H1 (cell line): ENCODE measurements at regions not wholly inside any gene's neighbourhood (a gene's known extent, or its start where the extent isn't known, plus 50 kb on each side); places are given as distances from the start of the nearest gene placed in this dataset.

Source experiments
- CTCF ChIA-PET: fragments of 300-600 bp; sonication (Branson Sonifier 250); formaldehyde crosslinking; loops from one replicate; lab custom pipeline; 2021; ENCODE audit not compliant: partially characterized antibody; lab: Charles Lee
- POLR2A ChIA-PET: fragments of 300-600 bp; sonication (Branson Sonifier 250); formaldehyde crosslinking; loops from one replicate; lab custom pipeline; 2021; ENCODE audit warnings: inconsistent platforms; ENCODE audit not compliant: partially characterized antibody; lab: Charles Lee
- DNase-seq, 2 experiments: peaks; one replicate each; pipeline versions ENCODE4 v3.0.0 to v3.0.0-alpha.2; 2010 to 2022; ENCODE audit warnings: low spot score in 2 of 2, low read depth in 1 of 2, mixed read lengths in 1 of 2
- FAIRE-seq: peaks from 2 replicates; lab custom pipeline; 2011; peaks lifted over from hg19 to GRCh38; lab: Jason Lieb, UNC
- H2AFZ ChIP-seq: 2 replicates; pipeline ENCODE4 v1.8.1; 2012; ENCODE audit warnings: low read length, inconsistent platforms
- H2AK5ac ChIP-seq: 2 replicates; pipeline ENCODE4 v1.6.1; 2013; ENCODE audit warnings: low read depth, low read length
- H2BK120ac ChIP-seq: replicated peaks from 2 replicates; pipeline ENCODE3; 2013; ENCODE audit warnings: low read depth, low read length, inconsistent platforms
- H2BK12ac ChIP-seq: 2 replicates; pipeline ENCODE4 v1.6.1; 2013; ENCODE audit warnings: low read depth, low read length
- H2BK15ac ChIP-seq: 2 replicates; pipeline ENCODE4 v1.6.1; 2013; ENCODE audit warnings: low read length
- H2BK20ac ChIP-seq: 2 replicates; pipeline ENCODE4 v1.6.1; 2013; ENCODE audit warnings: low read length
- H2BK5ac ChIP-seq: 2 replicates; pipeline ENCODE4 v1.6.1; 2013; ENCODE audit warnings: low read depth, low read length
- H3K14ac ChIP-seq: 2 replicates; pipeline ENCODE4 v1.6.1; 2013; ENCODE audit warnings: inconsistent platforms; ENCODE audit not compliant: insufficient read length
- H3K18ac ChIP-seq: 2 replicates; pipeline ENCODE4 v1.6.1; 2013; ENCODE audit warnings: low read length; ENCODE audit errors: extremely low read depth
- H3K23ac ChIP-seq: 2 replicates; pipeline ENCODE4 v1.6.1; 2013; ENCODE audit warnings: inconsistent platforms; ENCODE audit not compliant: insufficient read length
- H3K23me2 ChIP-seq: 2 replicates; pipeline ENCODE4 v1.6.1; 2013; ENCODE audit warnings: low read depth, low read length
- H3K27ac ChIP-seq: 2 replicates; pipeline ENCODE4 v1.6.1; 2011; ENCODE audit warnings: low read depth, low read length, inconsistent platforms
- H3K27me3 ChIP-seq, 4 experiments: replicated peaks in 1 of 4; 1 replicate in 1 of 4; 2 replicates in 3 of 4; pipeline versions ENCODE4 v1.6.1 to v1.8.1; 2011 to 2013; ENCODE audit warnings: low read length in 3 of 4, mild to moderate bottlenecking in 3 of 4, inconsistent platforms in 2 of 4, mixed read lengths in 2 of 4, moderate library complexity in 1 of 4; ENCODE audit not compliant: control insufficient read depth in 3 of 4, insufficient read depth in 3 of 4; ENCODE audit errors: extremely low read depth in 1 of 4
- H3K36me3 ChIP-seq, 4 experiments: 2 replicates each; pipeline versions ENCODE4 v1.6.1 to v1.8.1; 2011 to 2013; ENCODE audit warnings: mild to moderate bottlenecking in 4 of 4, low read length in 3 of 4, moderate library complexity in 2 of 4, control low read depth in 1 of 4, inconsistent platforms in 1 of 4; ENCODE audit not compliant: insufficient read depth in 4 of 4, control insufficient read depth in 2 of 4
- H3K4ac ChIP-seq: replicated peaks from 2 replicates; pipeline ENCODE3; 2013; ENCODE audit warnings: low read length, low read depth, mixed read lengths, inconsistent platforms; ENCODE audit not compliant: insufficient read length
- H3K4me1 ChIP-seq, 4 experiments: replicated peaks in 1 of 4; 1 replicate in 1 of 4; 2 replicates in 3 of 4; pipeline versions ENCODE4 v1.6.1 to v1.8.1; 2011 to 2013; ENCODE audit warnings: low read length in 3 of 4, inconsistent platforms in 2 of 4, mixed read lengths in 1 of 4; ENCODE audit not compliant: insufficient read depth in 4 of 4, control insufficient read depth in 3 of 4
- H3K4me2 ChIP-seq, 2 experiments: 2 replicates each; pipeline versions ENCODE4 v1.6.1 to v1.8.1; 2011 to 2013; ENCODE audit warnings: low read depth in 2 of 2, low read length in 2 of 2, control low read depth in 1 of 2, inconsistent platforms in 1 of 2, mild to moderate bottlenecking in 1 of 2; ENCODE audit not compliant: insufficient read depth in 1 of 2
- H3K4me3 ChIP-seq, 4 experiments: fragments of 200-600, 300-600 bp in 1 of 4; sonication (generic), shearing (Covaris generic), sonication (Bioruptor Twin) in 1 of 4; 2 replicates each; pipeline versions ENCODE4 v1.5.1 to v1.8.1; 2011 to 2016; ENCODE audit warnings: low read length in 4 of 4, low read depth in 3 of 4, control low read depth in 2 of 4, inconsistent platforms in 2 of 4, mild to moderate bottlenecking in 2 of 4, mixed read lengths in 1 of 4, moderate library complexity in 1 of 4; ENCODE audit not compliant: insufficient read depth in 2 of 4; ENCODE audit errors: extremely low read depth in 1 of 4
- H3K56ac ChIP-seq: replicated peaks from 2 replicates; pipeline ENCODE3; 2013; ENCODE audit warnings: low read depth, mild to moderate bottlenecking, mixed read lengths, low read length, inconsistent platforms; ENCODE audit not compliant: insufficient read length
- H3K79me1 ChIP-seq: 2 replicates; pipeline ENCODE4 v1.6.1; 2013; ENCODE audit warnings: low read depth, low read length, control low read depth
- H3K79me2 ChIP-seq, 2 experiments: 2 replicates each; pipeline versions ENCODE4 v1.6.1 to v1.8.1; 2012 to 2013; ENCODE audit warnings: low read length in 2 of 2, mild to moderate bottlenecking in 2 of 2, inconsistent platforms in 1 of 2; ENCODE audit not compliant: insufficient read depth in 2 of 2, control insufficient read depth in 1 of 2
- H3K9ac ChIP-seq, 4 experiments: replicated peaks in 1 of 4; 1 replicate in 1 of 4; 2 replicates in 3 of 4; pipeline versions ENCODE4 v1.6.1 to v1.8.1; 2011 to 2013; ENCODE audit warnings: low read depth in 3 of 4, low read length in 3 of 4, control low read depth in 2 of 4, mild to moderate bottlenecking in 2 of 4, moderate library complexity in 2 of 4, inconsistent platforms in 1 of 4; ENCODE audit errors: extremely low read depth in 1 of 4
- H3K9me3 ChIP-seq, 2 experiments: 2 replicates each; pipeline versions ENCODE4 v1.6.1 to v1.8.1; 2012 to 2013; ENCODE audit warnings: mild to moderate bottlenecking in 2 of 2, moderate library complexity in 2 of 2, control low read depth in 1 of 2, inconsistent platforms in 1 of 2, low read depth in 1 of 2, low read length in 1 of 2, mixed read lengths in 1 of 2; ENCODE audit not compliant: insufficient read depth in 2 of 2
- H4K20me1 ChIP-seq, 2 experiments: replicated peaks in 1 of 2; 2 replicates each; pipeline versions ENCODE3 to v1.8.1; 2011 to 2013; ENCODE audit warnings: inconsistent platforms in 2 of 2, low read length in 2 of 2, mild to moderate bottlenecking in 1 of 2; ENCODE audit not compliant: insufficient read depth in 2 of 2, control insufficient read depth in 1 of 2
- H4K5ac ChIP-seq: 2 replicates; pipeline ENCODE4 v1.6.1; 2013; ENCODE audit warnings: low read length, low read depth, mixed read lengths, inconsistent platforms; ENCODE audit not compliant: insufficient read length
- H4K8ac ChIP-seq: 2 replicates; pipeline ENCODE4 v1.8.0; 2013; ENCODE audit warnings: mild to moderate bottlenecking, moderate library complexity, low read length, inconsistent platforms; ENCODE audit not compliant: insufficient read depth; ENCODE audit errors: extremely low read depth
- H4K91ac ChIP-seq: replicated peaks from 2 replicates; pipeline ENCODE3; 2013; ENCODE audit warnings: low read length, mixed read lengths, inconsistent platforms; ENCODE audit not compliant: insufficient read length
- BCL11A ChIP-seq, 2 experiments: IDR thresholded peaks; one replicate each; pipeline ENCODE4 v1.6.1; 2011; ENCODE audit warnings: low read depth in 2 of 2, low read length in 2 of 2, mild to moderate bottlenecking in 2 of 2
- BRCA1 ChIP-seq: IDR thresholded peaks from 2 replicates; pipeline ENCODE4 v1.6.1; 2012; ENCODE audit warnings: low read depth, low read length, improper control_type of control experiment
- CEBPB ChIP-seq: IDR thresholded peaks from 2 replicates; pipeline ENCODE4 v1.6.1; 2012; ENCODE audit warnings: low read depth, low read length
- CHD1 ChIP-seq: IDR thresholded peaks from 2 replicates; pipeline ENCODE4 v1.6.1; 2012; ENCODE audit warnings: low read depth, low read length, improper control_type of control experiment
- CREB1 ChIP-seq: IDR thresholded peaks from 2 replicates; pipeline ENCODE4 v1.6.1; 2012; ENCODE audit warnings: inconsistent platforms
- EGR1 ChIP-seq: IDR thresholded peaks from 2 replicates; pipeline ENCODE4 v1.6.1; 2011; ENCODE audit warnings: low read depth, low read length, borderline replicate concordance
- FOSL1 ChIP-seq: IDR thresholded peaks from 2 replicates; pipeline ENCODE4 v1.6.1; 2011; ENCODE audit warnings: mild to moderate bottlenecking, low read depth, low read length, moderate library complexity; ENCODE audit not compliant: insufficient read depth
- JUN ChIP-seq: IDR thresholded peaks from 2 replicates; pipeline ENCODE4 v1.6.1; 2011; ENCODE audit warnings: low read depth, mild to moderate bottlenecking, improper control_type of control experiment, low read length
- KDM4A ChIP-seq: IDR thresholded peaks from one replicate; pipeline ENCODE4 v1.7.1; 2012; ENCODE audit warnings: low read depth, mild to moderate bottlenecking, moderate library complexity, low read length, inconsistent platforms; ENCODE audit not compliant: severe bottlenecking
- KDM5A ChIP-seq: fragments of 200-600 bp; IDR thresholded peaks from 2 replicates; pipeline ENCODE4 v1.7.1; 2012; ENCODE audit warnings: mild to moderate bottlenecking, low read length, inconsistent platforms, mixed read lengths
- SP1 ChIP-seq: IDR thresholded peaks from 2 replicates; pipeline ENCODE4 v1.6.1; 2011; ENCODE audit warnings: low read depth, low read length
- TAF1 ChIP-seq: IDR thresholded peaks from 2 replicates; pipeline ENCODE4 v1.6.1; 2011; ENCODE audit warnings: mild to moderate bottlenecking, low read depth, low read length
- TAF7 ChIP-seq: optimal IDR thresholded peaks from 2 replicates; pipeline ENCODE3; 2011; ENCODE audit warnings: low read depth, mild to moderate bottlenecking, inconsistent platforms, low read length, moderate library complexity, borderline replicate concordance
- WGBS, 2 experiments: shearing (Covaris generic) in 1 of 2; methylation state at CpG; one replicate each; pipeline versions ENCODE4 v1.1.6 to v1.1.7; 2013 to 2015; ENCODE audit warnings: low lambda C conversion rate in 2 of 2, mixed read lengths in 2 of 2, inconsistent platforms in 1 of 2, low coverage in 1 of 2, missing lambda C conversion rate in 1 of 2; ENCODE audit not compliant: insufficient replicate concordance in 2 of 2, insufficient coverage in 1 of 2, insufficient read length in 1 of 2; ENCODE audit errors: extremely low coverage in 1 of 2, missing lambda C conversion rate in 1 of 2; 5-methylcytosine and 5-hydroxymethylcytosine counted together

- Histone ChIP-seq H3K27ac (no peak overlapping the region), H3K18ac (no peak overlapping the region), H3K27me3 (no peaks in the 10 kb centered on the region), H2BK5ac (no peak overlapping the region), H3K23ac (no peak overlapping the region), H3K9ac (no peak overlapping the region), H2BK12ac (no peak overlapping the region), H3K23me2 (no peaks in the 10 kb centered on the region), H4K8ac (no peak overlapping the region), H3K79me2 (no peaks in the 10 kb centered on the region), H2BK20ac (no peak overlapping the region), H4K91ac (no peak overlapping the region), H4K5ac (no peak overlapping the region), H2AFZ (no peak overlapping the region), H3K14ac (no peak overlapping the region), H2BK120ac (no peak overlapping the region), H3K56ac (no peak overlapping the region)
- CTCF ChIA-PET, result interaction anchor here (0.8 kb wide), 1 partner anchor 69 kb away, joined by 4 read pairs; no protein-coding TSS in a partner anchor
- WGBS, 2 experiments, result 63% methylated on average over 2 of the region's 2 CpGs; no CpG with 5 or more reads in 1 of the 2 experiments
- DNase-seq (no peak), FAIRE-seq (no peak)
- TF ChIP-seq KDM5A, result no peak
- TF ChIP-seq TAF1, result no peak
- no peak for TF ChIP-seq CHD1
- TF ChIP-seq TAF7, result no peak
- no peak for TF ChIP-seq BCL11A (IDR thresholded peaks at IDR 0.05; ENCODE audit: low read depth in 2 of 2, low read length in 2 of 2)
- no peak for TF ChIP-seq FOSL1
- TF ChIP-seq CREB1, result no peak
- no peak for TF ChIP-seq KDM4A
- TF ChIP-seq JUN, result no peak
- TF ChIP-seq BRCA1, result no peak
- no peak for TF ChIP-seq SP1
- no peak for TF ChIP-seq CEBPB
- TF ChIP-seq EGR1, result no peak
- TF ChIP-seq, all 59 proteins: peak for 0
- H3K4ac ChIP-seq, result no peak overlapping the region
- H3K9me3 ChIP-seq, result no peaks in the 10 kb centered on the region
- no peaks in the 10 kb centered on the region for H3K4me1 ChIP-seq
- H3K36me3 ChIP-seq, result no peaks in the 10 kb centered on the region
- no peak overlapping the region for H3K4me3 ChIP-seq
- no peaks in the 10 kb centered on the region for H4K20me1 ChIP-seq
- no peak overlapping the region for H2BK15ac ChIP-seq
- POLR2A ChIA-PET, result no interaction called here
- H2AK5ac ChIP-seq, result no peak overlapping the region
- H3K79me1 ChIP-seq, result no peaks in the 10 kb centered on the region
- no peak overlapping the region for H3K4me2 ChIP-seq
Observed at GRCh38 chr12:19652386-19652785, 213.1 kb downstream of the AEBP2 start.
